ENCODE measurements at regions not wholly inside any gene's neighbourhood (a gene's known extent, or its start where the extent isn't known, plus 50 kb on each side); places are given as distances from the start of the nearest gene placed in this dataset.

GRCh38 chr7:16978358-16979244, 96.8 kb upstream of the AGR3 start:
- DNase-seq = no peak

DNA sequence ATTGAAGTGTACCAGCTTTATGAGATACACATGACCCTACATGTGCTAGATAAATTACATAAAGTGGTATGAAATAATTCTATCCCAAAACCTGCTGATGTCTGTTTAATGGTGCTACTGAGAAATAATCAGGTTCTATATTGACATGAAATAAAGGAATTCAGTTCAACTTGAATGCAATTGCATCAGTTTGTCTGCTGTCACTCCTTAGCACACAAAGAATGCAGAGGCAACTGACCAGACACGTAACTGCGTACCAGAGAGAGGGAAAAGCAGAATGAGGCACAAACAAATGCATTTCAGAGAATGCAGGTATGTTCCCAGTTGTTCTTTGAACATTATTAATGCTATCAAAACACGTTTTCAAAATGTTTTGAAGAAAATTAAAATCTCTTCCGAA, 98.8 kb upstream of the AGR3 start:
- DNase-seq = no peak

DNA sequence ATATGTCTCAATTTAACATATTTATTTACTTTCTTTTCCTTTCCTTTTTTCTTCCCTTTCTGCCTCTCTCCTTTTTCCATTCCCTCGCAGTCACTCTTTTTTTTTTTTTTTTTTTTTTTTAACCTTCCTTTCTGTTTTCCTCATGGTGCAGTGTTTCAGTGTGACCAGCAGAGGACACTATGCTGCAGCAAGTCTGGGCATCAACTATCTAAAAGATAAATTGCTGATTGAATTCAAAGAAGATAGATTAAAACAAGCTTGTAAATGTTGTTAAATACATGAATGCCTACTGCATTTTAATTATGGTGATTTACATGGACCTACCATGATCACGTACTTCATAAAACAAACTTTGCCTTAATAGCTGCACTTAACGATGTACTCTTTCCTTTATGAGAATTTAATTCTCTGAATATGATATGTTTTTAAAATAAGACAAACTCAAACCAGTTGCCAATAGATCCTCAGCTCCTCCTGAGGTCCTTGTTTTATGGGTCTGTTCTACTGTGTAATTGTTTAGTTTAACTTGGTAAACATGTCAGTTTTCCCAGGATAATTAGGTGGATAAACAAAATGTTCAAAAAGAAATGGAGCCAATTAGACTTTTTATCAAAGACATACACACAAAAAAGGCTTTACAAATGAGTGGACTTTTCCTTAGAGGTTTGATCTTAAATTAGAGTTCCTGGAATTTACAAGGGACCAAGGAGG, 101.0 kb upstream of the AGR3 start:
- DNase-seq = no peak

DNA sequence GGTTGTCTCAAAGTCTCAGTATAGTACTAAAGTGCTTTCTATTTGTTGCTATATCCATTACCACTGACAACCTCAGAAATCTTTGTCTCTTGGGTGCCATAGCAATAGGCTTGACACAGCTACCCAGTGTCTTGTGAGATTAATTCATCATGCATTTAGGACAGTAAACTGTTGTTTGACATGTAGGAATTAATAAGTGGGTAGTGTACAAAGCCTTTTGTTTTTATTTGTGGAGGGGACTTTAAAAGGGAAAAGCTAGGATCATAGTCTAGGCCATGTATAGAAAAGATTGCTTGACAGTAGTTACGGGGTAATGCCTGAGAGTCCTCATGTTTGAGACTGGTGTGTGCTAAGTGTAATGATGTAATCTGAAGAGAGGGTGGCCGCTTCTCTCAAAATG, 102.6 kb upstream of the AGR3 start:
- DNase-seq = no peak

- DNase-seq = no peak
These were observed 103.8 kb upstream of the AGR3 start for GRCh38 chr7:16985621-16986020.

DNA sequence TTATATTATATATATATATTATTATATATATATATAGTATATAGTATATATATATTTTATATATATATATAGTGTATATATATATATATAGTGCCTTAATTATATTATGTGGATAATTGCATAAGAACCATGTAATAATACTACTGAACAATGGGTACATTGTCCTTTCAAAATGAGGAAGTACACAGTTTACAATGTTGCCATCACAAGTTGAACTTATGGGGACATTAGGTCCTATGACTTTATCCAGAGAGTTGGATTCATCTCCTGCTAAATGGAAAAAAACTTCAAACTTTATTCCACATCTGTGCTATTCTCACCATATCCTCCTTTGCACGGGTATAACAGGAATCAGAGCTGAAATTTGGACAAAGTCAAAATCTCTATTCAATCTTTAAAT, 105.0 kb upstream of the AGR3 start:
- DNase-seq = no peak

- DNase-seq = peak; percentile 51
These were observed 108.1 kb upstream of the AGR3 start for GRCh38 chr7:16989811-16990413.

DNA sequence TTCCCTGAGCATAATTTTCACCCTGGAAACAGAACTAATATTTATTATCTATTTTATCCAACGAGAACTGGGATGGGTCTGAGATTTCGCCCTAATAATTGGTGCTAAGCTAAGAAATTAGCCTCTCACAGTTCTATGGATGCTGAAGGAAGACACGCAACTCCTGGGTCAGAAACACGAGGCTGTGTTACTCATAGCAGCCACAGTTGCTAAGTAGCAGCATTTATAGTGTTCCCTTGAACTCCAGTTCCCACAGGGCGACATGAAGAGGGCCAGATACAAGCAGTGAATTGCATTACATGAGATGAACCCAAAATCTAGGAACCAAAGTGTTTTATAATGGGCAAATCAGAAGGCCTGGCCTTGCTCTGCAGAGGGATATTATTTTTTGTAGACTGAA, 109.8 kb upstream of the AGR3 start:
- no peak for DNase-seq

GRCh38 chr7:16993543-16993942, 111.8 kb upstream of the AGR3 start:
- no peak for DNase-seq

- DNase-seq = no peak
These were observed 116.8 kb upstream of the AGR3 start for GRCh38 chr7:16998481-16999051.

DNA sequence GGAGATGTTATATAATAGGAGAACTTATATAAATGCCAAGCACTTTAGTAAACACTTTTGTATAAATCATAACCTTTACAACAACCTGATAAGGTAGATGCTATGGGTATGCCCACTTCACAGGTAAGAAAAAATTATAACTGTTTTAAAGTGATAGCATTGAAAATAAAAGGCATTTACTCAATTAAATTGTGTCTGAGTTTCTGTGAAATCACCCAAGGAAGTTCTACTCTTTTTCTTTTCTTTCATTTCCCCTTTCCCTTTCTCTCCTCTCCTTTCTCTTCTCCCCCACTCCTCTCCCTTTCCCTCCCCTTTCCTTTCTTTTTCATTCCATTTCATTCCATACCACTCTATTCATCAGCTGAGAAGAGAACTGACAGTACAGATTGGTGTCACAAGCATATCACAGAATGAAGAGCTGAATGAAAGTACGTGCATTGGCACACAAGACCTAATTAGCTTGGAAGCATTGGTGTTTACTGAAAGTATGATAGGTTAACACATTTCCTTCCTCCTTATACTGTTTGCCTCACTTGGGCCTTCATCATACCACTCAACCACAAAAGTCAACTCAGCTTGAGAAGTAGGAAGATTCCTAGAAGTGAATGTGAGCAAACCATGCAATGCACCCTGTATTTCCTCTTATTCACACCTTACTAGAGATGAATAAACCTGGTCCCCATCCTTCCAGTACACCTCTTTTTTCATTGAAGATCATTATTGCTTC, 117.9 kb upstream of the AGR3 start:
- DNase-seq = no peak

DNA sequence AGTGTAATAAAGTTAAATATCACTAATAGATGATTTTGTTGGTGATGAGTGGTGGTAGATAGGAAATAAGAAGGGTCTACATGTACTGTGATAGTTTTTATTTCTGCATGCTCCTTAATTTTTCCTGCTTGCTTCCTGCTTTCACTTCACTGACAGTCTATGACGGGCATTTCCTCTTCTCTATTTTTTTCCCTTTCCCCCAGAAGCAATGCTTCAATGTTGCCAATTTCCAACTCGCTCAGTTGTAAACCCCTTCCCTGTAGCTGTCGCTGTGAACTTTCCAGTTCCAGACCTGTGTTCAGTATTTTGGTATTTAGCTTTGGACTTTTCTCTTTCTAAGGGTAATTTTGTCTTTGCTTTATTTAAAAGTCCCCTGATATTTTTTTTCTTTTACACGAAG, 123.5 kb upstream of the AGR3 start:
- no peak for DNase-seq

- DNase-seq = no peak
These were observed 126.1 kb upstream of the AGR3 start for GRCh38 chr7:17007841-17008240.

- DNase-seq = no peak
These were observed 127.4 kb upstream of the AGR3 start for GRCh38 chr7:17009007-17009719.

DNA sequence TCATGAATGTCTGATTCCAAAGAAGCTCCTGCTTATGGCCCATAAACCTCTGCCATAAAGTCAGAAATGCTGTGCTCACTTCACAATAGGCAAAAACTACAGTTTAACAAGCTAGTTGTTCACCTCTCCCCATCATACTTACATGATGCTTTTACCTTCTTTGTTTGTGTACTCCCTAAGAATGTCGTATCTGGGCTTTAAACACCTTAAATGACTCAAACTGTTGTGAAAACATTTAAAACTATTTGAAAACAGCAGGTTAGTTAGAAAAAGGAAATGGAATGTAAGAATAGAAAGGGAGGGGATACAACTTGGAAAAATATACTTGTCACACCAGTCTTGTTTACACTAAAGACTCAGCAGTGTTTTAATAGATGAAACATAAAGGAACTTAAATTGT, 128.2 kb upstream of the AGR3 start:
- DNase-seq = no peak

GRCh38 chr7:17010637-17011300, 129.0 kb upstream of the AGR3 start:
- DNase-seq = no peak

- no peak for DNase-seq
These were observed 131.4 kb upstream of the AGR3 start for GRCh38 chr7:17013204-17013603.

GRCh38 chr7:17014686-17015085, 132.9 kb upstream of the AGR3 start:
- DNase-seq = no peak

GRCh38 chr7:17015598-17016031, 133.8 kb upstream of the AGR3 start:
- no peak for DNase-seq

- no peak for DNase-seq
These were observed 134.7 kb upstream of the AGR3 start for GRCh38 chr7:17016402-17017010.

DNA sequence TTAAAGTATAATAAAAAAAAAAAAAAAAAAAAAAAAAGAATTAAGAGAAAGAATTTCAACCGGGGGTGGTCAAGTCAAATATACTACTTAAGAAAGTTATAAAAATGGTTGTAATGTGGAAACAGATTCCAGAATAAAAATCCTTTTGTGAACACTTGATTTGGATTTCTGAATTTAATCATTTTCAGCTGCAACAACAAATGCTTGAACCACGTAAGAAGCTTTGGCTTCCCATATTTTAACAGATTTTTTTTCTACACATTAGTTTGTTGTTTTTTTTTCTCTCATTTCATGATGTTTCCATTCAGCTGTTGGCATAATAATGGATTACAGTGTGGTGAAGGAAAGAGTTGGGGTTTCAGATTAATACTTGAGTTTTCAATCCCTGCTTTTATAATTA, 137.3 kb upstream of the AGR3 start:
- no peak for DNase-seq
